Effector CD4-positive, alpha-beta T cell (primary cell): ENCODE measurements at regions not wholly inside any gene's neighbourhood (a gene's known extent, or its start where the extent isn't known, plus 50 kb on each side); places are given as distances from the start of the nearest gene placed in this dataset.

Experiments used
- DNase-seq: peaks from one replicate; pipeline ENCODE4 v3.0.0-alpha.2; 2020

GRCh38 chr9:38284588-38285051, 107.9 kb upstream of the ALDH1B1 start:
- no peak for DNase-seq

- DNase-seq = no peak
These were observed 108.4 kb upstream of the ALDH1B1 start for GRCh38 chr9:38284039-38284575.

DNA sequence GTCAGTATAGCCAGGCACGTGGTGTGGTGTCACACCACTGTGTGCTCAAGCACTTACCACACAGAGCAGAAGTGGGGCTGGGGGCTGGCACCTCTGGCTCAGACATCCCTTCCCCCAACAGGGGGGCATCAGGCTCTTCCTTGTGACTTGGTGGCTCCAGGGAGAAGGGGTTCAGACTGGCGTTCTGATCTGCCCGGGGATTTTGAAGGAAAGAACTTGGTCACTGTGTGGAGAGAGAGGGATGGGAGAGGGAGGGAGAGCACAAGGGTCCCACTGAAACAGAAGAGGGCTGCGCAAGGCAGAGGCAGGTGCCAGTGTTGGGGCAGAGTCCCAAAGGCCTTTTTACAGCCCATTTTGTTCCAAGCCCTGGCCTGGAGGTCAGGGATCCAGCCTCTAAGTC, 109.7 kb upstream of the ALDH1B1 start:
- DNase-seq = no peak

DNA sequence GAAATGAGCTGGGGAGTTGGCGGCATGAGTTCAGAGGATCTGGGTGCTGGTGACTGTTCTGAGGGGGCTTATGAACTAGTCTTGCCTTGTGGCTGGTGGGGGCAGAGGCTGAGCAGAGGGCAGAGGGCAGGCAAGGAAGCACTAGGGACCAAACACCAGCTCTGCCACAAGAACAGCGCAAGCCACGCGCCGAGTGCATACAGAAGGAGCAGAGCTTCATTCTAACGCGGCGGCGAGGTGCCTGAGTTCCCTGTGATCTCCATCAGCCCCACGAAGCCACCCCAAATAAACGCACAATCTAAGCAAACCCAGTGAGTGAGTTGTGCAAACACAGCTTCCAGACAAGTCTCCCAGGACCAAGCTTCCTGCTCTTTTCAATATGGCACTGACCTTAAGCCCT, 110.6 kb upstream of the ALDH1B1 start:
- no peak for DNase-seq

DNA sequence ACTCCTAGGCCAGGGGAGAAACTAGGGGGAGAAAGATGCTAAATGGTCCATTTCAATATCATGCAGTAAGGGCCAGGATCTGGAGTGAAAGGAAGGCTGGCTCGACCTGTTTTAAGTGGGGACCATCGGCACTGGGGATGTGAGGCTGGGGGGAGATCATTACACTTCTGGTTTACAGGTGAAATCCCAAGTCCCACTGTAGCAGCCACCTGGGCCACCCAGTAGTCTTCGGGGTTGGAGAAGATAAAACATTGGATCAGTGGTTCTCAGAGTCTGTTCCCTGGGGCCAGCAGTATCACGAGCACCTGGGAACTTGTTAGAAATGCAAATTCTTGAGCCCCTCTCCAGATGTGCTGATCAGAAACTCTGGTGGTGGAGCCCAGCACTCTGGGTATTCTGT, 111.3 kb upstream of the ALDH1B1 start:
- DNase-seq = no peak

GRCh38 chr9:38280251-38280800, 112.2 kb upstream of the ALDH1B1 start:
- no peak for DNase-seq

GRCh38 chr9:38278931-38279679, 113.4 kb upstream of the ALDH1B1 start:
- no peak for DNase-seq

GRCh38 chr9:38278457-38278856, 114.0 kb upstream of the ALDH1B1 start:
- no peak for DNase-seq

DNA sequence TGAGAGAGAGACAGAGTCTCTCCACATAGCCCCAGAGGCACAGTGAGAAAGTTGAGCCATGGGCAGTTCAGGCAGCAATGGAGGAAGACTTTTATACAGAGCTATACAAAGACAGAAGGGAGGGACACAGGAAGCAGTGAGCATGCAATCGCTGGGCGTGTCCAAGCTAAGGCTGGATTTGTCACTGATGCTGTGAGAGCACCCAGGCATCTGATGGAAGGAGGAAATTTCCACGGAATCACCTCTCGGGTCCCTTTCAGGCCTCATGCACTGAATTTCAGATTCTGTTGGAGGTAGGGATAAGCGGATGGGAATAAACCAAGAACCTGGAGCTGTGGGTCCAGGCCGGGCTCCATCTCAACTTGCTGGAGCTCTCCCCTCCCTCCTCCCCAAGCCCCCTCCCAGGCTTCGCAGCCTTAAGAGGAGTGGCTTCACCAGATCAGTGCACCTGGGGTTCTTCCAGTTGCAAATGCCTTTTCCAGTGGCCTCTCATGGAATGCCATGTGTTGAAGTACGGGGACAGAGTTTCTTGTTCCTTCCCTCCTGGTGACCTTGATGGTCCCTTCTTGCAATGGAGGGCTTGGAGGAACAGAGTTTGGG, 114.8 kb upstream of the ALDH1B1 start:
- DNase-seq = no peak

DNA sequence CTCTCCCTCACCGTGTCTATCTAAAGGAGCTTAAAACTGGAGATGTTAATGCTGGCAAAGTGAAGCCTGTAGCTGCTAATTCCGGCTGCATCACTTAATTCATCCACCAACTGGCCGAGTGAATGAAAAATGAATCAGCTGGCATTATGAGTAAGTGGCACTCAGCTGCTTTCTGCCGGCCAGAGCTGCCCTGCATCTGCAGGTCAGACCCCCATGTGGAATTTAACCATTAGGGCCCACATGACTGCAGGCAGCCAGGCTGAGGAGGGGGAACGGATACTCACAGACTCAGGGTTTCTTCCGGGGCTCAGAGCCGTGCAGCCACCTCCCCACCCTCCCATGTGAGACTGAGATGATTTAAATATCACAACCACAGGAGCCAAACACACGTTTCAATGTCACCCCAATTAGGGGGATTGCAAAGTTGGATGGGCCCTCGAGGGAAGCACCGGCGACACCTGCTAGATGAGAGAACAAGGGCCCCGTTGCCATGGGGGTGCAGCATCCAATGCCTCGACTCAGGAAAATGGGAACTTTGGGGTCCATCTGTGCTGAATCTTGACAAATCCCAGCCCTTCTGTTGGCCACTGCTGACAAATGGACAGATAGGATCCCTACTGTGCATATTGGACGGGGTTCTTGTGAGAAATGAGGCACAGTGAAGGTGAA, 115.6 kb upstream of the ALDH1B1 start:
- DNase-seq = no peak

DNA sequence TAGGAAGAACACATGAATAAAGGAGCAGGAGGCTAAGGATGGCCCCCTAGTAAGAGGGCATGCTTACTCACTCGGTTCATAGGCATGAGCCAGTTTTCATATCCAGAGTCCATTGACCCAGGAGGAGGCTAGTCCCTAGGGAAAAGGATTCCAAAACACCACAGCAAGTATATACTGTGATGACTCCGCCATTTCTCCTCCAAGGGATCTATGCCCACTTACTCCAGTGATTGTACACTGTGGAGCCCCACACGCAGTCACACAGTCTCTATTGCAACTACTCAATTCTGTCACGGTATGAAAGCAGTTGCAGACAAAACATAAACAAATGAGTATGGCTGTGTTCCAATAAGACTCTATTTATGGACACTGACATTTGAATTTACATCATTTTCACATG, 117.7 kb upstream of the ALDH1B1 start:
- no peak for DNase-seq

GRCh38 chr9:38272710-38273109, 119.8 kb upstream of the ALDH1B1 start:
- no peak for DNase-seq

- no peak for DNase-seq
These were observed 120.7 kb upstream of the ALDH1B1 start for GRCh38 chr9:38271666-38272241.

DNA sequence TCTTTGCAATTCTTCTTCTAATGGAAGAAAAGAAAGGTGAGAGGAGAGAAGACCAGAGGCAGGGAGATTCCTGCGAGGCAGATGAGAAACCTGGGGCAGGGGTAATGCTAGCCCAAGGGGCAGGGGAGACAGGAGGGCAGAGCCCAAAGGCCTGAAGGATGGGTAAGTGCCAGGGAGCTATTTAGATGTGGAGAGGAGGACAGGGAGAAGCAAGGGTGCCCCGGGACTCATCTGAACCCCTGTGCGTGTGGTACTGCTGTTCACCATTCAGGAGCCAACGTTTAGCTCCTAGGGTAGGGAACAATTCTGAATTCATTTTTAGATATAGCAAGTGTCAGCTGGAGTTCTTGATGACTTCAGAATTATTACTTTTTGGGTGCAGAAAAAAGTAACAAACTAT, 122.7 kb upstream of the ALDH1B1 start:
- no peak for DNase-seq

DNA sequence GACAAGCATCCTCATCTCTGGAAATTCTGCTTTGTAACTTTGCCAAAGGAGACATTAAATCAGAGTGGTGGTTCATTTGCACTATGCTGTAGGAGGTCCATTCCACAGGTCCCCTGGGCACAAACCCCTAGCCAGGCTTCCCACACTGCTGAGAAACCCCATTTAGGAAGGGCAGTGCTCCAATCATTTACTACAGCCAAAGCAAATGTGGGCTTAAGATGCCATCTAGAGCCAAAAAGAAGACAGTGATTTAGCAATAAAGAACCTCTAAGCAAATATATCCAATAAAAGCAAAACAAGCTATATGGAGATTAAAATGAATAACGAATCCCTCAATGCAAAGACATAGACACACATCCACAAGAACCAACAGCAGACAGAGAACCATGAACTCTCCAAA, 129.0 kb upstream of the ALDH1B1 start:
- no peak for DNase-seq

DNA sequence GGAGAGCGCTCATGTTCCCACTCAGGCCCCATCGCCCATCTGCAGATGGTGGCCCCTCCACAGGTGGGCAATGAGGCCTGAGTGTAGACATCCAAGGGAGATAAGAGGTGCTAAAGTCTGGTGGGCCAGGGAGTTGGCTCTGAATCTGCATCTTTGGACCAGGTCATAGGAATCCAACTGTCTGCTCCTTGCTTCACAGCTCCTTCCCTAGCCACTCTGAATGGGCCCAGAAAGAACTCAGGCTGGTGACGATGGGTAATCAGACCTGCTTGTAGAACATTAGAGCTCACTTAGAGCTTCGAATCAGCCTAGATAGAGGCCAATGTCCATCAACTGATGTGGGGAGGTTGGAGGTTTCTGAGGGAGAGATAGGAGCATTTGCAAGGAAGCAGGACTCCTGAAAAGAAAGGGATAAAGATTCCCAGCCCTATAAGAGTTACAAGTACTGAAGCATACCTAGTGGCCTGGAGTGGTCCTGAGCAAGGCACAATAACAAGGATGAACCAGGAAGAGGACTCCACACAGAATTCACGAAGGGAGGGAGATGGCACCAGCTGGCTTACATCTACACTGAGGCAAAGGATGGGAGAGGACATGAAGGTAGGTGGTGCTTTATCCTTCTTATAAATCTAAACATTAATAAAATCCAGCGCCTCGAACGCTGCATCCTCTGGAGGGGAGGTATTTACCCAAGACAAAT, 132.8 kb upstream of the ALDH1B1 start:
- no peak for DNase-seq

DNA sequence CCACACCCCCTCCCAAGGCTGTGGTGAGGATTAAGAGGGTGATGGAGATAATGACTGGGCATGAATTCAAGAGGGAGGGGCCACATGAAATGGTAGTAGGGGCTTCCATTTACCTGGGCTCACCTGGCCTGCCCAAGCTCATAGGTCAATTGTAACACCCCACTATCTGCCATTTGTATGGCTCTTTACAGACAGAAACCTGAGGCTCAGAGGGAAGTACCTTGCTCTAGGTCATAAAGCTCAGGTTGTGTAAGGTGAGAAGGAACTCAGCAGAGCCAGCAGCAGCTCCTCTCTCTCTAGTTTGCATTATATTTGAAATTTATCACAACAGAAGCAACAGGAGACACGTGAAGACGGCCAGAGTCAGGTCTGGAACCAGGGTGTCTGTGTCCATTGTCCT, 133.4 kb upstream of the ALDH1B1 start:
- no peak for DNase-seq

- DNase-seq = no peak
These were observed 134.8 kb upstream of the ALDH1B1 start for GRCh38 chr9:38257626-38258215.

- DNase-seq = no peak
These were observed 136.0 kb upstream of the ALDH1B1 start for GRCh38 chr9:38256461-38256860.

DNA sequence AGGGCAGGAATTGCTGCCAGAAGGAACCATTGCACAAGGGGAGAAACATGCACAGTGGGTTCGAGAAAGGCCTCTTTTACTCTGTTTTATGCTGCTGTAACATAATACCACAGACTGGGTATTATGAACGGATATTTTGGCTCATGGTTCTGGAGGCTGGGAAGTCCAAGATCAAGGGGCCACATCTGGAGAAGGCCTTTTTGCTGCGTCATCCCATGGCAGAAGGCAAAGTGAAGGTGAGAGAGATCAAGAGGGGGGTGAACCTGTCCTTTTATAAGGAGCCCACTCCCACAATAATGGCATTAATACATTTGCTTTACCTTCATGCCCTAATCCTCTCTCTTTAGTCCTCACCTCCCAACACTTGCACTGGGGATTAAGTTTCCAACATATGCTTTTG, 136.9 kb upstream of the ALDH1B1 start:
- DNase-seq = no peak

- DNase-seq = no peak
These were observed 137.7 kb upstream of the ALDH1B1 start for GRCh38 chr9:38254756-38255155.

- no peak for DNase-seq
These were observed 138.4 kb upstream of the ALDH1B1 start for GRCh38 chr9:38254151-38254550.
